HepG2 (cell line): ENCODE measurements at regions not wholly inside any gene's neighbourhood (a gene's known extent, or its start where the extent isn't known, plus 50 kb on each side); places are given as distances from the start of the nearest gene placed in this dataset.
"Not testable (repeated sequence)": the region's sequence is repeated elsewhere in the genome, so short reads cannot be mapped to it uniquely, and the experiment has no call there.

Experiments
- ATAC-seq: fragments of 200-7000 bp; cut with Tn5 transposase; 3 replicates; pipeline ENCODE4 v1.9.1; 2020; ENCODE audit warnings: mild to moderate bottlenecking, moderate library complexity
- BruUV-seq: library from RNA; stranded (reverse); fragments of 400-500 nt; replicated peaks from 2 replicates; lab custom pipeline; 2021; lab: Mats Ljungman, UMichigan
- CTCF ChIA-PET: fragments of 300-600 bp; formaldehyde crosslinking; extraction: SDS; loops from one replicate; lab custom pipeline; 2021; ENCODE audit warnings: low total read pairs, inconsistent platforms, low intra/inter-chr PET ratio; lab: Yijun Ruan, JAX
- POLR2A ChIA-PET: fragments of 350-600 bp; sonication (Branson Sonifier 250); formaldehyde crosslinking; loops from one replicate; lab custom pipeline; 2020; ENCODE audit warnings: antibody characterized with exemption, inconsistent platforms; lab: Yijun Ruan, JAX
- DNase-seq: peaks from one replicate; pipeline ENCODE4 v3.0.0-alpha.2; 2015; ENCODE audit warnings: low spot score
- FAIRE-seq: peaks from 3 replicates; lab custom pipeline; 2011; peaks lifted over from hg19 to GRCh38; lab: Jason Lieb, UNC
- H2AFZ ChIP-seq: one replicate; pipeline ENCODE4 v1.6.1; 2011; ENCODE audit warnings: low read length, inconsistent platforms
- H3K27ac ChIP-seq: fragments of 300-600 bp; 3 replicates; pipeline ENCODE4 v1.8.0; 2011; ENCODE audit warnings: mixed run types, mild to moderate bottlenecking, mixed read lengths, low read length, inconsistent platforms; ENCODE audit not compliant: insufficient read depth; ENCODE audit errors: extremely low read length
- H3K27me3 ChIP-seq, 2 experiments: fragments of 200-600 bp in 1 of 2; 2 replicates in 1 of 2; 3 replicates in 1 of 2; pipeline versions ENCODE4 v1.6.0 to v1.8.0; 2011; ENCODE audit warnings: low read length in 2 of 2, mild to moderate bottlenecking in 2 of 2, moderate library complexity in 2 of 2, inconsistent platforms in 1 of 2; ENCODE audit not compliant: insufficient read depth in 2 of 2, control insufficient read depth in 1 of 2
- H3K36me3 ChIP-seq, 2 experiments: fragments of 200-600 bp in 1 of 2; replicated peaks in 1 of 2; 2 replicates in 1 of 2; 3 replicates in 1 of 2; pipeline versions ENCODE4 v1.5.1 to v1.8.0; 2011; ENCODE audit warnings: low read length in 2 of 2, inconsistent platforms in 1 of 2; ENCODE audit not compliant: insufficient read depth in 2 of 2, control insufficient read depth in 1 of 2
- H3K4me1 ChIP-seq: 2 replicates; pipeline ENCODE4 v1.5.1; 2012; ENCODE audit warnings: low read length, inconsistent platforms; ENCODE audit not compliant: insufficient read depth
- H3K4me2 ChIP-seq: 2 replicates; pipeline ENCODE4 v1.6.0; 2011; ENCODE audit warnings: low read depth, low read length, inconsistent platforms
- H3K4me3 ChIP-seq, 3 experiments: fragments of 200-600 bp in 1 of 3; sonication (generic), shearing (Covaris generic) in 1 of 3; replicated peaks in 1 of 3; 2 replicates each; pipeline ENCODE4 v1.5.1; 2011 to 2016; ENCODE audit warnings: low read length in 3 of 3, inconsistent platforms in 2 of 3, low read depth in 2 of 3, mild to moderate bottlenecking in 2 of 3, control low read depth in 1 of 3, mixed read lengths in 1 of 3; ENCODE audit not compliant: insufficient read depth in 1 of 3
- H3K79me2 ChIP-seq: one replicate; pipeline ENCODE4 v1.6.1; 2011; ENCODE audit warnings: low read length, inconsistent platforms; ENCODE audit not compliant: insufficient read depth
- H3K9ac ChIP-seq: 2 replicates; pipeline ENCODE4 v1.6.0; 2011; ENCODE audit warnings: mild to moderate bottlenecking, low read depth, low read length, inconsistent platforms; ENCODE audit not compliant: insufficient read depth
- H3K9me3 ChIP-seq: 2 replicates; pipeline ENCODE4 v1.5.1; 2012; ENCODE audit warnings: mild to moderate bottlenecking, low read length
- H4K20me1 ChIP-seq: 2 replicates; pipeline ENCODE4 v1.6.0; 2011; ENCODE audit warnings: inconsistent platforms, mild to moderate bottlenecking, low read length, moderate library complexity; ENCODE audit not compliant: insufficient read depth
- EHMT2 ChIP-seq: fragments of 200-600 bp; sonication (generic); IDR thresholded peaks from 2 replicates; pipeline ENCODE4 v1.7.0; 2017; ENCODE audit warnings: antibody characterized with exemption, low read depth, low read length, borderline replicate concordance
- HNRNPL ChIP-seq: fragments of 200-400 bp; formaldehyde crosslinking; IDR thresholded peaks from 2 replicates; pipeline ENCODE4 v1.6.1; 2017; ENCODE audit warnings: mild to moderate bottlenecking, low read depth, low read length
- MAFF ChIP-seq: IDR thresholded peaks from 2 replicates; pipeline ENCODE4 v1.6.1; 2011; ENCODE audit warnings: low read depth, low read length, improper control_type of control experiment
- MAFK ChIP-seq, 2 experiments: IDR thresholded peaks in 1 of 2; conservative IDR thresholded peaks in 1 of 2; 2 replicates each; pipeline ENCODE4 v1.6.1; 2011; ENCODE audit warnings: improper control_type of control experiment in 2 of 2, low read length in 2 of 2
- NFIC ChIP-seq: IDR thresholded peaks from 2 replicates; pipeline ENCODE4 v1.6.1; 2012; ENCODE audit warnings: mild to moderate bottlenecking, low read length, inconsistent platforms
- ZMAT3 ChIP-seq: sonication (generic); formaldehyde crosslinking; conservative IDR thresholded peaks from 2 replicates; pipeline ENCODE4 v1.7.0; 2021; ENCODE audit warnings: missing genetic modification reagents
- ZNF281 ChIP-seq: sonication (generic); formaldehyde crosslinking; IDR thresholded peaks from 2 replicates; pipeline ENCODE4 v1.4.0; 2020; ENCODE audit warnings: missing genetic modification reagents, borderline replicate concordance
- ZNF660 ChIP-seq: sonication (generic); formaldehyde crosslinking; IDR thresholded peaks from 2 replicates; pipeline ENCODE4 v1.5.1; 2020; ENCODE audit warnings: mild to moderate bottlenecking, low read depth, missing genetic modification reagents, borderline replicate concordance
- WGBS: methylation state at CpG from one replicate; pipeline ENCODE4 v1.1.6; 2017; ENCODE audit warnings: low lambda C conversion rate; 5-methylcytosine and 5-hydroxymethylcytosine counted together
- in situ Hi-C: cut with HindIII; loops from 2 replicates; pipeline ENCODE4 v1.10.0; 2017; ENCODE audit warnings: low pct_unique_long_range_greater_than_20kb; ENCODE audit not compliant: extremely low pct_ligation_motif_present
- intact Hi-C: fragments of 100-400 bp; cut with micrococcal nuclease; formaldehyde crosslinking; loops from one replicate; pipeline ENCODE4 v1.10.0; 2022; ENCODE audit not compliant: unreplicated experiment
- TF ChIP-seq, protein P1 (sequence below): sonication (generic); formaldehyde crosslinking; IDR thresholded peaks from 2 replicates; pipeline ENCODE4 v1.4.0; 2020; ENCODE audit warnings: missing genetic modification reagents

- no TSS peak for BruUV-seq
- H3K4me2 ChIP-seq = no peak overlapping the region
- WGBS = 23% methylated on average over 2 of the region's 2 CpGs
- H3K27me3 ChIP-seq = no peaks in the 10 kb centered on the region; a peak in 1 of 5 replicates
- no peak overlapping the region for H3K4me3 ChIP-seq
- no peaks in the 10 kb centered on the region for H3K36me3 ChIP-seq
- CTCF ChIA-PET = no interaction called here
- POLR2A ChIA-PET = no interaction called here
- H2AFZ ChIP-seq = no peak overlapping the region
- in situ Hi-C loops (no loop called here), intact Hi-C loops (no loop called here)
- H3K4me1 ChIP-seq = no peaks in the 10 kb centered on the region
- FAIRE-seq (no peak), DNase-seq (no peak), ATAC-seq (no peak)
- TF ChIP-seq, protein P1, sequence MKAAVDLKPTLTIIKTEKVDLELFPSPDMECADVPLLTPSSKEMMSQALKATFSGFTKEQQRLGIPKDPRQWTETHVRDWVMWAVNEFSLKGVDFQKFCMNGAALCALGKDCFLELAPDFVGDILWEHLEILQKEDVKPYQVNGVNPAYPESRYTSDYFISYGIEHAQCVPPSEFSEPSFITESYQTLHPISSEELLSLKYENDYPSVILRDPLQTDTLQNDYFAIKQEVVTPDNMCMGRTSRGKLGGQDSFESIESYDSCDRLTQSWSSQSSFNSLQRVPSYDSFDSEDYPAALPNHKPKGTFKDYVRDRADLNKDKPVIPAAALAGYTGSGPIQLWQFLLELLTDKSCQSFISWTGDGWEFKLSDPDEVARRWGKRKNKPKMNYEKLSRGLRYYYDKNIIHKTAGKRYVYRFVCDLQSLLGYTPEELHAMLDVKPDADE (CRISPR knock-in tag) = no peak
- TF ChIP-seq ZNF281 (CRISPR knock-in tag) = no peak
- no peak for TF ChIP-seq ZMAT3 (CRISPR knock-in tag)
- peak; percentile 40; the same call in 1 of the 2 replicates for TF ChIP-seq MAFF
- no peak for TF ChIP-seq HNRNPL
- TF ChIP-seq MAFK (conservative IDR thresholded peaks at IDR 0.05 in 1 of 2, IDR thresholded peaks at IDR 0.05 in 1 of 2; ENCODE audit: low read length in 2 of 2) = peak; percentile 14 to 63; a peak in 1 of 4 replicates
- TF ChIP-seq EHMT2 = no peak
- TF ChIP-seq NFIC = no peak
- no peak for TF ChIP-seq ZNF660 (CRISPR knock-in tag)
- no peak overlapping the region for H3K9ac ChIP-seq
- H3K9me3 ChIP-seq = no peaks in the 10 kb centered on the region
- H3K27ac ChIP-seq = no peak overlapping the region
- no peaks in the 10 kb centered on the region for H3K79me2 ChIP-seq
- H4K20me1 ChIP-seq = no peaks in the 10 kb centered on the region
Observed at GRCh38 chr4:158397781-158398180, 123.9 kb upstream of the RXFP1 start.

DNA sequence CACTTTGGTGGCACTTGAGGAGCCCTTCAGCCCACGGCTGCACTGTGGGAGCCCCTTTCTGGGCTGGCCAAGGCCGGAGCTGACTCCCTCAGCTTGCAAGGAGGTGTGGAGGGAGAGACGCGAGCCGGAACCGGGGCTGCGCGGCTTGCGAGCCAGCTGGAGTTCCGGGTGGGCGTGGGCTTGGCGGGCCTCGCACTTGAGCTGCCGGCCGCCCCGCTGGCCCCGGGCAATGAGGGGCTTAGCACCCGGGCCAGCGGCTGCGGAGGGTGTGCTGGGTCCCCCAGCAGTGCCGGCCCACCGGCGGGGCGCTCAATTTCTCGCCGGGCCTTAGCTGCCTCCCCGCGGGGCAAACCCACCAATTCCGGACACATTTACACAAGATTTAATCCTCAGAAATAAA, 113.7 kb upstream of the RXFP1 start:
- POLR2A ChIA-PET, H3K79me2 ChIP-seq, CTCF ChIA-PET, H4K20me1 ChIP-seq, in situ Hi-C loops, H3K27me3 ChIP-seq, ATAC-seq, H3K9me3 ChIP-seq, FAIRE-seq, H3K4me1 ChIP-seq, H3K9ac ChIP-seq, intact Hi-C loops, H3K4me3 ChIP-seq, H3K36me3 ChIP-seq, DNase-seq, H2AFZ ChIP-seq, BruUV-seq, H3K27ac ChIP-seq, H3K4me2 ChIP-seq: not testable (repeated sequence)
- WGBS = 86% methylated on average over 16 of the region's 29 CpGs
